Left ventricle myocardium superior (tissue), 1 donor: ENCODE measurements at regions not wholly inside any gene's neighbourhood (a gene's known extent, or its start where the extent isn't known, plus 50 kb on each side); places are given as distances from the start of the nearest gene placed in this dataset.
"Not testable (repeated sequence)": the region's sequence is repeated elsewhere in the genome, so short reads cannot be mapped to it uniquely, and the experiment has no call there.

ENCODE experiments used
- ATAC-seq: fragments of 200-7000 bp; cut with Tn5 transposase; one replicate; pipeline ENCODE4 v1.9.1; 2020; ENCODE audit warnings: mild to moderate bottlenecking, moderate library complexity
- DNase-seq: peaks from one replicate; pipeline ENCODE4 v3.0.0-alpha.2; 2020
- intact Hi-C: fragments of 100-400 bp; cut with micrococcal nuclease; formaldehyde crosslinking; loops from one replicate; pipeline ENCODE4 v1.11.0; 2022
- donor health status: DM: no; HTN: yes; CAD: no; lungs with severe emphysema.

DNA sequence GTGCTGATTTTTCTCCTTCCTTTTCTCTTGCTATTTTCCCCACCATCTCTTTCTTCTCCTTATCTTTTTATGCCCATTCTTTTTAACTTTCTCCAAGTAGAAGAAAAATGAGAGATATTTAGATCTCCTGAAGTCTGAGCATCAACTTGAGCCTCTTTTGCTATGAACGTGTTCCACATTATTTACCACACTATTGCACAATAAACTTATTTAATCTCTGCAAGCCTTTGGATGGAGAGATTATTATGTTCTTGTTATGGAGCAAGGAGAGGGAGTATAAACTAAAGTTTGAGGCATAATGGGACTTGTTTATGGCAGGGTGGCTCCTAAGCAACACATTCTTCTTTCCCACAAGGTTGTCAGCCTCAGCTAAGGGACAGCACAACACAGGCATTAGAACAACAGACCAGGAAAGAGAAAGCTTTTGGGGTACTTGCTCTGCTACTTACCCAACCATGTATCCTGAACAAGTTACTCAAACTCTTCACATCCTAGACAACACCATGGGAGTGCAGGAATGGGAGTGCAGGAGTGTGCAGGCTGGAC lies 365.5 kb upstream of the BOD1L1 start:
- ATAC-seq (no peak), DNase-seq (no peak)
- intact Hi-C loops: no loop called here

DNA sequence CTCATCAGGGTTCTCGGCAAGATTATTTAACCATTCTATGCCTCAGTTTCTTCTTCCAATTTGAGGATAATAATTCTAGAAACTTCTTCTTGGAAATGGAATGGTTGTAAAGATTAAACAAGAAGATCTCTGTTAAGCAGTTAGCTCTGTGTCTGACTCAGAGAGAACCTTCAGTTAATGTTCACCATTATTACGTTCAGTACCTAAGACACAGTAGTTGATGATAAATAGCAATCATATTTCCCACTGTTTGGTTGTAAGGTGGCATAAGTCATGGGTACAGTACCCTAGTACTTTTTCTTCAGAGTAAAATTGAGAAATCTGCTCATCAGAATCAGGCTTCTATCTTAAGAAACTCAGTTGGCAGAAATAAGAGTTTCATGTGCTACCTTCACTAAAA lies 366.5 kb upstream of the BOD1L1 start:
- intact Hi-C loops: no loop called here
- no peak for ATAC-seq

DNA sequence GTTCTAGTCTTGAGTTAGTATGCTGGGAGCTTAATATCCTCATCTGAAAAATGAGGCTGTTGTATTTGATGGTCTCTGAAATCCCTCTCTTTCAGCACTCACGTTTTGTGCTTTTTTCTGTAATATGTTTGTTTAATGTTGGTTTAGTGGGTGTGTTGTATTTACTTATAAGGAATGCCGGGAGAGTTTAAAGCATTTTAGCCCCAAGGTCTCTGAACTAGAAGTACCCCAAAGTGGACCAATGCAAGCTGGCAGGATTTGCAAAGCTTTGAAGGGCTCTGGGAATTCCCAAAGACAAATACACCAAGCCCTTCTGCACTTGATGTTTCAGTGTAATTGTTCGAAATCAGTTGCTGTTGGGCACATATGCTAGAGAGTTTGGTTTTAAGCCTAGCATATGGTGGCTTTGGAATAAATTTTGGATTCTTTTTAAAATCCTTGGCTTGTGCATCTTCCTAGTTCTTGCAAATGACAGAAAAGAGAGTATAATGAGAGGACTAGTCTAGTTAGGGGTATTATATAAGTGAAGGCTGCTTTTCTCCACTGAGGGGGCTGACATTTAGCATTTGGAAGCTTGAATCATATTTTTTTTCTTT lies 371.4 kb upstream of the BOD1L1 start:
- ATAC-seq: no peak
- DNase-seq: no peak
- intact Hi-C loops: no loop called here

More for the DNA sequence above, 366.5 kb upstream of the BOD1L1 start:
- no peak for DNase-seq

DNA sequence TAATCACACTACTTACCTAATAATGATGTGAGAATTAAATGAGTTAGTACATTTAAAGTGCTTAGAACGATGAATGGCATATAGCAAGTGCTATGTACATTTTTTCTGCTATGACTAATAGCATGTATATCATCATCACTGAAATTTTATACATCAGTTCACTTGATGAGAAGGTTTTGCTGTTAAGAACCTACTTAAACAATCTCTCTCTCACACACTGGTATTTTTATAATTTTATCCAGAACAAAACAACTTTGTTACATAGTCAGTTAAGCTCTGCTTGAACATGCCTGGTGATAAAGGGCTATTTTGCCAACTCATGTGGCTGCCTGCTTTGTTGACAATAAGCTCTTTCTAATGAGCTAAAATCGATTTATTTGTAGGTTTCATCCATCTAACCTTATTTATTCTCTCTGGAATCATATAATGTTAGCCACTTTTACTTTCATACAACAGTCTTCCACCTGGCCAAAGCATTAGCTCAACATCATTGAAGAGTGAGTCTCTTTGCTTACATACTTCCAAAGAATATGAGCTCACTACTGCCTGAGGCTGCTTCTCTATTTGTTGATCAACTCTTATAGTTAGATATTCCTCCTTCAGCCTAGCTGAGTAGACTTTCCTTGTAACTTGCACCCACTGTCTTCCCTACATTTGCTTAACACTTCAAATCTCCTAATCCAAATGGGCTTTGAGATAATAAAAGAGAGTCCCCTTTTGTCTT lies 372.7 kb upstream of the BOD1L1 start:
- DNase-seq (no peak), ATAC-seq (no peak)
- intact Hi-C loops: no loop called here

DNA sequence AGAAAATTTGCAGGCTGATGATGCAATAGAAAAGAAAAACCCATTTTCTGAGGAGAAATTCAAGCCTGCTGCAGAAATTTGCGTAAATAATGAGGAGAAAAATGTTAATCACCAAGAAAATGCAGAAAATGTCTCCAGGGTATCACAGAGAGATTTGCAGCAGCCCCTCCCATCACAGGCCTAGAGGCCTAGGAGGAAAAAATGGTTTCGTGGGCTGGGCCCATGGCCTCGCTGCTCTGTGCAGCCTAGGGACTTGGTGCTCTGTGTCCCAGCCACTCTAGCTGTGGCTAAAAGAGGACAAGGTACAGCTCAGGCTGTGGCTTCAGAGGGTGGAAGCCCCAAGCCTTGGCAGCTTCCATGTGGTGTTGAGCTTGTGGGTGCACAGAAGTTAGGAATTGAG lies 374.8 kb upstream of the BOD1L1 start:
- ATAC-seq, intact Hi-C loops, DNase-seq: not testable (repeated sequence)

DNA sequence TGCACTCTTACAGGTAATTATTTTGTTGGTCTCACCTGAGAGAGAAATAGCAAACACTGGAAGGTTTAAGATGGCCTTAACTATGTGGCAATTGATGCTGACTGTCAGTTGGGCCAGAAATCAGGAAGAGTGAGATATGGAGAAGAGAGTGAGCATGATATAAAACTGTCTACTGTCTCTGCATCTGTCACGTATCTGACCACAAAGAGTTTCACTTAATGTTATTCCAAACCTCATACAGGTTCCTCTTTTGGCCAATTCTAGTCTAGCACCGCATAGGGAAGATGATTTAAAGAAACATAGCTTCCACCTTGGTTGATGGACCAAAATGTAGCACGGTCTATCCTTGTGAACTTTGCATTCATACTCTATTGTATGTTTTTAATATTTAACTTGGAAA lies 381.0 kb upstream of the BOD1L1 start:
- intact Hi-C loops: no loop called here
- no peak for ATAC-seq
- no peak for DNase-seq

DNA sequence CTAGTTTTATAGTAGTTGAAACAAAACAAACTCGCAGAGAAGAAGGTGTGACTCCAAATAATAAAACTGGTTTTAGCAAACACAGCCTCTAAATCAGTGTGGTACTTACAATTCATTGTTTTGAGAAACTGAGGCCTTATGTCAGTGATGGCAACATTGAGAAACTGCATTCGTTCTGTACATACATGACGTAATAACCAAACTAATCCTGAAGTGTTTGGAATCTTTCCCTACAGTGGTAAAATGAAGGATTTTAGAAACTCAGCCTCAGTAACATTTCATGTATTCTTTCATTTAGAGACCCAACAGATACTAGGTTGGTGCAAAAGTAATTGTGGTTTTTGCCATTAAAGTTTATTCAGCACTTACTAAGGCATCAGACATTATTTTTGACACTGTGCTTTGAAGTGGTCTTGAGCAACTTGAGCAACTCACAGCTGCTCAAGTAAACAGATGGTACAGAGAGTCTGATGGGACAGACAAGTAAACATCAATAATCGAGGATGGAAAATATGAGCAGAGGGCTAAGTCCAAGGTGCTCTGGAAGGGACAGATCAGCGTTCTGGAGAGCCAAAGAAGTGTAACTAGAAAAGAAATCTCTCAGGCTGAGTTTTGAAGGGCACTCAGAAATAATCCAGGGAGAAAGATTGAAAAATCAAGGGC lies 390.8 kb upstream of the BOD1L1 start:
- intact Hi-C loops: no loop called here
- no peak for ATAC-seq
- DNase-seq: no peak

DNA sequence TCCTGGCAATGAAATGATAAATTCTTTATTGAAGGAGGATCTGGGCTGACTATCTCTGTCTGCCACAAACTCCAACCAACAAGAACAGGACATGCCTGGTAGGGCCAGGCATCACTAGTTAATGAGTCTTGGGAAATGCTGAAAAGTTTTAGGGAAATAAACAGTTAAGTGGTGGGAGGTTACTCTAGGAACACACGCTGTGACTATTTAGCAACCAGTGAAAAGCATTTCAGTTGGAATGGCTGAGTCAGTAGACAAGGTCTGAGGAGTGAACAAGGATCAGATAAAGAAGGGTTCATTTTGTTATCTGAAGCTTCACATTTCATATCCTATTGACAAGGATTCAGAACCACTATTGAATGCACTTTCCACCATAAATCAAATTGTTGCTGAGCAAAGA lies 394.9 kb upstream of the BOD1L1 start:
- no peak for DNase-seq
- no peak for ATAC-seq
- intact Hi-C loops: no loop called here

DNA sequence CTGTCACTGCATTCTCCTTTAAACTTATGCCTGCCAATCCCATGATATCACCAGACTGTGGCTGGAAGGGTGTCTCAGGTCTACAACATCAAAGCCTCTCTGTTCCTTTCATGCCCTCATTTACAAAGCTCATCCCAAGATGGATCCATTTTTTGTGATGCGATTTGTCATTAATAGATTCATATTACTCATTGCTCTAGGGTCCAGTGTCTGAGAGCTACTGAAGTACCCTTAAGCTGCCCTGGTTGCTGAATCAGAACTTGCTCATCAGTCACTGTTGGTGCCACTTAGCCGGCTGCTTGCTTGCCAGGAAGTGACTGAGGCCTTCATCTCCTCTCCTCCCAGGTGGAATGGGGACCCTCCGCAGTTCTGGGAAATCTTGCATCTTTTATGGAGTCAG lies 395.5 kb upstream of the BOD1L1 start:
- intact Hi-C loops: no loop called here
- no peak for DNase-seq
- ATAC-seq: no peak

DNA sequence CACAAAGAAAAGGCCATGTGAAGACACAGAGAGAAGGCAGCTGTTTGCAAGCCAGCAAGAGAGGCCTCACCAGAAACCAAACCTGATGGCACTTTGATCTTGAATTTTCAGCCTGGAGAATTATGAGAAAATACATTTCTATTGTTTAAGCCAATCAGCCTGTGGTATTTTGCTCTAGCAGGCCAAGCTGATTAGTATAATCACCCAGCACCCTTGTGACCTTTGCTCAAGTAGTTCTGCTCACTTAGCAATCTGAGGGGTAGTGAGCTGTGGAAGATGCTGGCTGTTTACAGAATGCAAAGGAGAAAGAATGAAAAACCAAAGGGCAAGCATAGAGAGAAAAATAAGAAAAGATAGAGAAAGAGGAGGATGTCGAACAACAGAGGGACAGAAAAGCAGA lies 396.4 kb upstream of the BOD1L1 start:
- intact Hi-C loops: no loop called here
- no peak for ATAC-seq
- no peak for DNase-seq

DNA sequence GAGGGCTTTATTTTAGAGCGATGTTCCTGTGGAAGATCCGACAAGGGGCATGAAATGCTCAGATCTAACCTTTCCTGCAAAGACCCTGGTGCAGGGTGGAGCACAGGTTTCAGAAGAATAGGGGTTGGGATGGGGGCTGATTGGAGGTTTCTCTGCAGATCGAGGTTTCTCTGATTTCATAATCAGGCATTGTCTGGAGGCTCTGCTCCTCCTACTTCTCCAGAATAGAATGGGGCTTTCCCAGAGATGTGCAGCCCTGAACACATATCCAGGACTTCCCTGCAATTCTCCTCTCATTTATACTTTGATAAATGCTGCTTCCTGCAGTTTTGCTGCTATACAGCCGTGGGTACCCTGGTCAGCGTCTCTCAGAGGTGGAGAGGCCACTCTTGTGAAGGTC lies 397.6 kb upstream of the BOD1L1 start:
- no peak for DNase-seq
- no peak for ATAC-seq
- intact Hi-C loops: no loop called here

DNA sequence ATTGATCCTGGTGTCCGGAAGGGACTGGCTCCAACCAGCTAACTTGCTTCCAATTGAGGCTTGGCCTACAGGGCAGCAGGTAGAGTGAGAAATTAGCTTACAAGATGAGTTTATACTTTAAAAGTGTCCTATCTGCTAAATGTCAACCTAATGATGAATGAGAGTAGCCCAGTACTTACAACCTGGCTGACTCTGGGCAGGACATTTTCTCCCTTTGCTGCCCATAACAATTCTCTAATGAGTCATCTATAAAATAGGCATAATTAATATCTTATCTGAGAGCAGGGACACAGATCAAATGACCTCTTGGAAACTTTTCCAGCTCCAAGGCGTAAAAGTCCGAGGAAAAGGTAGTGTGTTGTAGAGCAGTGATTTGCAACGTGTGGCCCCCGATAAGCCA lies 398.4 kb upstream of the BOD1L1 start:
- ATAC-seq (no peak), DNase-seq (no peak)
- intact Hi-C loops: no loop called here

DNA sequence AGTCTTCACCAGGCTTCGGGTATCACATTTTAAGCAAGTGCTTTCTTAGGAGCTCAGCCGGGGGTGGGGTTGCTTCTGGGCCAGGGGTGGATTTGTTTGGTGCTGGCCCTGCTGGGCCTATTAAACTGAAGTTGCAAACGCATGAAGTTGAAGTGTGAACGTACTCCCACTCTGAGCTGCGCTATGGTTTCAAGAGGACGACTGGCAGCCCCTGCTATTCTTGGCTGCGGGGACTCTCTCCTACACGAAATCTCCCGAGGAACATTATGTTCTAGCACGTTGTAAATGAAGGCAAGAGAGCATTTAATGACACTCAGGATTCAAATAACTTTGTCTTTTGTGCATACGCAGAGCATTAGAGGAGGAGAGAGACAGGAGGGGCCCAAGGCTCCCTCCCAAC lies 401.3 kb upstream of the BOD1L1 start:
- intact Hi-C loops: no loop called here
- DNase-seq (peak; percentile 47), ATAC-seq (peak; percentile 94)

DNA sequence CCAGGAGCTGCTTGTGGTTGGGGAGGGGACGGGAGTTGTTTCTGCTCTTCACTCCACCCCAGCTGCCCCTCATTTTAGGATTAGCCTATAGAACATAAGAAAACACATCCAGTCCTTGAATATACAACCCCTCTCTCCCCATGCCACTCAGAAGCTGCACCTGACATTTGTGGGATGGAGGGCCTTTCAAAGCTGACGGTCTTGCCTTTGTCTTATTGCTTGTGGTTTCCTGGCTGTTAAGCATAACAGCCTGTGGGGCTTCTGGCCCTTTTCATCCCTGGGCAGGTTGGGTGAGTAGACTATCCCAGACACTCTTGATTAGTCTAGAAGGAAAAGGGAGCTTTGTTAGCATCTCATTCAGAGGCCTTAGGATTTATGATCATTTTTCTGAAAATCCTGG lies 407.6 kb upstream of the BOD1L1 start:
- intact Hi-C loops: no loop called here
- DNase-seq: no peak
- no peak for ATAC-seq

DNA sequence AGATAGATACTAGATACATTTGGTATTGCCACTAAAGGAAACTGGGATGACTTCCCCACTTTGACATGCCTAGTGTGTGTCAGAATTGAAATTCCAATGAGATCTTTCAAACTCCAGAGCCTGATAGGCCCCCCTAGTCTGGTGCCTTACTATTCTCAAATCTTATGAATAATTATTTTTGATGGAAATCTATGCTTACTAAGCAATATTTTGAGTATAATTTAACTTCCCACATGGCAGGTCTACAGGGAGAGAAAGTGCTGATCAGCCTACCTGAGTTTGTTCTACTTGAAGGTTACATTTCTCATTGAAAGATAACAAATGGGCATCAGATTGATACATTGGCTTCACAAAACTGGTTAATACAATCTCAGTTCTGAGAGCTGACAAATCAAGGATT lies 415.7 kb upstream of the BOD1L1 start:
- ATAC-seq (no peak), DNase-seq (no peak)
- intact Hi-C loops: no loop called here

DNA sequence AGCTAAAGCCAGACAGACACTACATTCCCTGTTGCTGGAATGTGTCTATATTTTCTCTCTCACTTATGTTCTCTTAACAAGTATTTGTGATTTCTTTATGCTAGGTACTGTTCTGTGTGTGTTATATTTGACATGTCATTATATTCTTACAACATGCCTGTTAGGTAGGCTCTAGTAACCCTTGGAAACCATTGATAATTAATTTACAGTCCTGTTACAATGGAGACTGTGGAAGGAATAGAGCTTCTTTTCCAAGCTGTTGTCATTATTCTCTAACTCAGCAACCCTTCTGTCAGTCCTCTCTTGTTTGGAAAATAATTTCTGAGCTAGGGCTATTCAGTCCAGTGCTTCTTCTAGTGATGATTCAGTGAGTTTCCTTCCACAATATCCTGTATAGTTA lies 419.1 kb upstream of the BOD1L1 start:
- DNase-seq (no peak), ATAC-seq (no peak)
- intact Hi-C loops: no loop called here

DNA sequence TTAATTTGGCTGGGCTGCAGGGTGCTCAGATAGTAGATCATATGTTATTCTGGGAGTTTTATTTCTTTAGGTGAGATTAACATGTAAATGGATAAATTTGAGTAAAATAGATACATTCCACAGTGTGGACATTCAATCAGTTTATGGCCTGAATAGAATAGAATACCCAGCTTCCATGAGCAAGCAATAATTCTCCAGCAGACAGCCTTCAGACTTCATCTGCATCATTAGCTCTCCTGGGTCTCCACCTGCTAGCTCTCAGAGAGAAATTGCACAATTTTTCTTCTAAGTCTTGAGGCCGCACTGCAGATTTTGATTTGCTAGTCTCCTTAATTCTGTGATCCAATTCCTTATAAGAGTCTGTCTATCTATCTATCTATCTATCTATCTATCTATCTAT lies 420.3 kb upstream of the BOD1L1 start:
- no peak for ATAC-seq
- intact Hi-C loops: no loop called here

DNA sequence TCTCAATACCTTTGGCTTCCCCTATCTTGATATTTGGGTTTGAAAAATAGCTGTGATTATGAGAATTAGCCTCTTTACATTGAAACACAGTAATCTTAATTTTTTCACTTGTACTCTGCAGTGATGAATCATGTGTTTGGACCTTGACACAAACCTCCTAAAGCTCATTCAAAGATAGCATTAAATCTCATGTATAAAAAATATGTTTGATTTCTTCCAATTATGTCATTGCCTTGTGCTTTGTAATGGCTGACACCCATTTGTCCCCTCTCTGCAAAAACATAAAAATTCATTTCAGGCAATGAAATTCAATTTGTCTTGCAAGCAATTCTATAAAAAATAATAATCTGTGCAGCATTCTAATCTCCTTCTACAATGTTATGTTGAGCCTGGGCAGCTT lies 422.4 kb upstream of the BOD1L1 start:
- ATAC-seq: no peak
- intact Hi-C loops: no loop called here
- no peak for DNase-seq

More for the DNA sequence above, 420.3 kb upstream of the BOD1L1 start:
- no peak for DNase-seq

DNA sequence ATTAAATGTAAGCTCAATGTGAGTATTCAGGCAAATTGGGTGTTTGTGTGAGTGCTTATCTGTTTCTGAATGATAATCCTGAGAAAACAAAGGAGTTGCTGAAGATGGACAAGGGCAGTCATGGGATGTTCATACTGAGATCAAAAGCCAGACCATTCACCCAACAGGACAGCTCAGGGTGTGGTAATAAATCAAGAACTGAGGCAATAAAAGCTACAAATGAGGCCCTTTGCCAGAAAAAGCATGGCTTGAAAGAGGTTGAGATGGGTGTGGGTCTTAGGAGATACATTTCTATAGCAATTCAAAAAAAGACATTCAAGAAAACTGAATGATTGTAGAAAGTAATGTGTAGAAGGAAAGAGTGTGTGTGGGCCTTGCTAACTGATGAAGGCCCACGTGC lies 425.8 kb upstream of the BOD1L1 start:
- DNase-seq: no peak
- ATAC-seq: no peak
- intact Hi-C loops: no loop called here

DNA sequence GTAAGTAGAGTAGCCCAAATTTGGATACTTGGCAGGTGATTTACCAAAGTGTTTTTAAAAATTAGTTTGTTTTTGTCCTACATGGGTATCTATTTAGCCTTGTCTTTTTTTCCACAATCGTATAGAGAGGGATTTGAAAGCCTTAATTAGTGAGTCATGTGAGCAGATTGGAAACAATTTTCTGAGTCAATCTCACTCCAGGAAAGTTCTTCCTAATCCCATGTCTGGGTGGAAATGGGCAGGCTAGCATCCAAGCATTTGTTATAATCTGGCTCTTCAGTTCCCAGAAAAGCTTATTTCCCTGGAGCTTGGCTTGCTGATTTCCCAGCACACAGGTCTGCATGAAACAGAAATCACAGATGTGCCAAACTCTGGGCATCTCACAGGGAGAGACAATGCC lies 426.9 kb upstream of the BOD1L1 start:
- no peak for ATAC-seq
- intact Hi-C loops: no loop called here
- DNase-seq: no peak

DNA sequence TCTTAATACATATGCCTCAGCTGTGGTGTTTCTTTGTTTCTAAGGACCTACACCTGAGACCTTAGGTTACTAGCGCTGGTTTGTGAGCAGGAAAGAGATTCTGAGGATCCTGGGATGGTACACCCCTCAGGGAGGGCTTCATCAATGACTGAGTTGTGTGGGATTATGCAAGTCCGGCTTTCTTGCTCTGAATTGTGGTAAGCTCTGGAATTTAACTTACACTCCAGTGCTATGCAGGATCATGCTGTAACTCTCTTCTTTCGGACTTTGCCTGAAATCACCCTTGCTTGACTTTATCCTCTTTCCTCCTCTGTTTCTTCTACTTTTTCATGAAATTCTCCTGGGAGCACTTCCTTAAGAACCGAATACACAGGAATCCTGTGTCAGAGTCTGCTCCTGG lies 431.5 kb upstream of the BOD1L1 start:
- ATAC-seq (no peak), DNase-seq (no peak)
- intact Hi-C loops: no loop called here
